Esophagus muscularis mucosa (tissue), 3 donors: ENCODE measurements at regions not wholly inside any gene's neighbourhood (a gene's known extent, or its start where the extent isn't known, plus 50 kb on each side); places are given as distances from the start of the nearest gene placed in this dataset.

ENCODE experiments used
- CTCF ChIP-seq, 3 experiments: fragments of 200-600 bp in 2 of 3; fragments of 450-650 bp in 1 of 3; sonication (generic) in 2 of 3; IDR thresholded peaks; one replicate each; pipeline ENCODE4 v1.5.1; 2017 to 2019; ENCODE audit warnings: antibody characterized with exemption in 3 of 3, mild to moderate bottlenecking in 2 of 3, moderate library complexity in 1 of 3
- POLR2AphosphoS5 ChIP-seq, 2 donors: sonication (generic); formaldehyde crosslinking; IDR thresholded peaks; one replicate each; pipeline ENCODE4 v1.6.1; 2017; ENCODE audit warnings: antibody characterized with exemption in 2 of 2

- TF ChIP-seq CTCF (IDR thresholded peaks at IDR 0.05) (no peak), POLR2AphosphoS5 (IDR thresholded peaks at IDR 0.05) (no peak)
Measured at GRCh38 chr2:155070489-155070888, 372.0 kb downstream of the KCNJ3 start.
